Endometrium (tissue), 2 donors: ENCODE measurements at regions not wholly inside any gene's neighbourhood (a gene's known extent, or its start where the extent isn't known, plus 50 kb on each side); places are given as distances from the start of the nearest gene placed in this dataset.
"Not testable (repeated sequence)": the region's sequence is repeated elsewhere in the genome, so short reads cannot be mapped to it uniquely, and the experiment has no call there.

Experiments used
- FAIRE-seq: peaks from 2 replicates; lab custom pipeline; 2012; peaks lifted over from hg19 to GRCh38; lab: Jason Lieb, UNC
- donor health status: control.
- donor health status: control.

- FAIRE-seq: no peak
Observed at GRCh38 chr3:18236726-18237125, 188.4 kb downstream of the SATB1 start.

DNA sequence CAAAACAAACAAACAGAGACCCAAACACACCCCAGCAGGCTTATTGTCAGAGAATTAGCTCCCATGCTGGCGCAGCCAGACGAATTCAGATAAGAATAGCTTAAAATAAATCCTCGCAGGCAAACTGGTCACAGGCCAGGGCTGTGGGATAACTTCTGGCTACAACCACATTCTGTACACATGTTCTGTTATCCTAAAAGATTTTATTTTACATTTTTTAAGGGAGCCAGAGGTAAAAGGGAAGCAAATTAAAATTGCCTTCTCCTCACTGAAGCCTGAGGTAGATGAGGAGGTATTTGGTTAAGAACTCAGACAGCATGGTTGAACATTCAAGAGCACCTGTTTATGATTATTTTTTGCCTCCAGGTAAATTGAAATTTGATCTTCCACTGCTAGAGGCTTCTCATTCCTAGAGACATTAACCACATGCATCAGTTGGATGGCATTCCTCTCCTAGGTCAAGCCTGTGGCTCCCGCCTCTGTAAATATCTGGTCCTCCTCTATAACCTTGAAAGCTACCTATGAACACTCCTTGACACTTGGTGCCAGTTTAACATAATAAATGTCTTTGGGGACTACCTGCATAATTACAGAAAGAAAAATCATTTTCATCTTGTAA lies 190.3 kb downstream of the SATB1 start:
- FAIRE-seq: no peak

- no peak for FAIRE-seq
Observed at GRCh38 chr3:18233987-18234716, 191.0 kb downstream of the SATB1 start.

- no peak for FAIRE-seq
Observed at GRCh38 chr3:18232317-18232716, 192.8 kb downstream of the SATB1 start.

DNA sequence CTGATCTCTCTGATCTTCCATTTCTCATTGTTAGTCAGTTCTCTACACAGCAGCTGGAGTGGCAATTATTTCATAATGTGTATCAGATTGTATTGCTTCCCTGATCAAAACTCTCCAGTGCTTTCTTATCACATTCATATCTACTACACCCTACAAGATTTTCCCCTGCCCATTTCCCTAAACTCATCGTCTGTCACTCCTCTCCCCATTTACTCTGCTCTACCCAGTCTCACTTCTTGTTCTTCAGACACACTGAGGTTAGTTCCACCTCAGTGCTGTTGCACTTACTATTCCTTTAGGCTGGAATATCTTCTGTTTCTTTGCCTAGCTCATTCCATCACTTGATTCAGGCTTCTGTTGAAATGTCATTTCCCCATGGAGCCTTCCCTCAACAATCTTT lies 197.1 kb downstream of the SATB1 start:
- FAIRE-seq: no peak

- FAIRE-seq: no peak
Observed at GRCh38 chr3:18225709-18226108, 199.4 kb downstream of the SATB1 start.

DNA sequence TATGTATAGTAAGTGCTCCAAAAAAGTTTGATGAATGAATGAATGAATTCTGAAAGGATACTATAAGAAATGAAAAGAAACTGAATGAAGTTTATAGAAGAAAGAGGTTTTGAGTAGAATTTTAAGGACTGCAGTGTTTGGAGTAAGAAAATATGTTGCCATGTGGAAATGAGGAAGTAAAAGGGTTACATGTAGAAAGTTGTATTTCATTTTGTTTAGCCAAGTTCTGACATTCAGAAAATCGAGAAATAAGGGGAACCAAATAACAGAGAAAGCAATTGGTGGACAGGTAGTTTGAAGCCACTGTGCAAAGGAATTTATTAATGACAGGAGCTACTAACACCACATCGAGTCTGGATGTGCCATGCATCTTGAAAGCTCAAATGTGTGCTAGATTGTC lies 200.7 kb downstream of the SATB1 start:
- no peak for FAIRE-seq

DNA sequence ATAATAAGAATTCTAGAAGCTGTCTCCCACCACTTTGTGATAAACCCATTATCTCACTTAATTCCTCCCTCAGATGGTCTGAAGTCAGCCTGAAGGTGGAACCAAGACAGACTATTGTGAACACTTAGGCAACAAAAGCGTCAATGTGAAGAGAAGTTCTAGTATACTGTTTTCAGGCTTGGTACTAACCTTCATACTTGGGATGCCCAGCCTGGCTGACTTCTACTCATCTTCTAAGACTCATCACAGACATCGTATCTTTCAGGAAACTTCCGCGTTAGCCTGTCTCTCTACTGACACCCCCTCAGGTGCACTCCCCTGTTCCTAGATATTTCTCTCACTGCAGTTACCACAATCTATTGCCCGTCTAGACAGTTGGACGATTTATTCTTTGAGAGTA lies 201.2 kb downstream of the SATB1 start:
- FAIRE-seq: no peak

DNA sequence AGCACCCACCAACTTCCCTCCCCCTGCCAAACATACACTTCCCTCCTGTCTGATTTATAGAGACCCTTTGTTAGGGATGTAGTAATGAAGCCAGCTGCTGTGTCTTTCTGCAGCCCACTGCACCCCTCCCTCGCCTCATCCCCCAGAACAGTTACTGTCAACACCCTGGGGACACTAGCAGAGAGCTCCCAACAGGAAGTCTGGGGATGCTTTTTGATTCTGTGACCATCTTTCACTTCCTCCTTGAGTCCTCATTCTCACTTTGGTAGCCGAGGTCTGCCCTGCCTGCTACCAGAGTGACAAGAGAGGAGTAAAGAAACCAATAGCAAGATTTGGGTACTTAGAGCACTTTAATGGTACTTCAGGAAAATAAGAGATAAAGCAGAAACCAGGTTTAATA lies 201.6 kb downstream of the SATB1 start:
- no peak for FAIRE-seq

GRCh38 chr3:18222686-18223085 lies 202.5 kb downstream of the SATB1 start:
- no peak for FAIRE-seq

DNA sequence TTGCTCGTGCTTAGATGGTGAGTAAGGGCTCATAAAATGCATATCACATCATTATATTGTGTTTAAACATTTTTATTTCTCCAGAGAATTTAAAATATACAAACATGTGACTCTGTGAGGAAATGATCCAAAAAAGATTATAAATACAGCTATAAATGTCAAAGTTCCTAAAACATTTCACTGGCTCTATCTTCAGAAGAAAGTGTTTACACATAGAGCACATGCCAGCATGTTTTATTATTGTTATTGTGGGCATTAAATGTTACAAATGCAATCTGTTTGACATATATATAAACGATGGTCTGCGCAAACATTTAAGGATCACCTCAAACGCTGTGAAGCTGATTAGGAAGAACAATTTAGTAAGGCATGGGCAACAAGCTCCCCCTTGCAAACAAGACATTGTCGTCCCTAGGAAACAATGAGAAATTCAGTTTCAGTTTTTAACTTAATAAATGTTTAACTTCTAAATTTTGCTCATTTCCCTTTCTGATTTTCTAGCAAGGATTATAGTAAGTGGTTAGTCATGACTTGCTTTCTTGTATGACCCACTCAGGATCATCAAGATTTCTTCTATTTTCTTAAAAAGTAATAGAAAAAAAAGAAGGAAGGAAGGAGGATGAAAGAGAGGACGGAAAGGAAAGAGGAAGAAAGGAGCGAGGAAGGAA lies 207.5 kb downstream of the SATB1 start:
- no peak for FAIRE-seq

DNA sequence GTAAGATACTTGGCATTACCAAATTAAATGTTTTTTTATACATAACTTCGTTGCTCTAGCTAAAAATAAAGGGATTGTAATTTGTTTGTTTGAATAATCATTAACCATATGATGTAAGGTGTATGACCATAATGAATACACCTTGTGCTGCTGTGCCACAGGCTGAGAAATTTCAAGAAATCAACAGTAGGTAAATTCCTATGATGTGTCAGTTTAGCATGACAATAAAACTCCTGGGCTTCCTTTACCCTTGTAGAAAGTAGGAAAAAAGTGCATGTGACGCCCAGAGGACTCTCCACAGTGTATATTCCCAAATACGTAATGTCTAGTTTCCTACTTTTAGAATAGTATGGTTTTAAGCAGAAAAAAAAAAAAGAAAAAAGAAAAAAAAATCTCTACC lies 208.1 kb downstream of the SATB1 start:
- no peak for FAIRE-seq

DNA sequence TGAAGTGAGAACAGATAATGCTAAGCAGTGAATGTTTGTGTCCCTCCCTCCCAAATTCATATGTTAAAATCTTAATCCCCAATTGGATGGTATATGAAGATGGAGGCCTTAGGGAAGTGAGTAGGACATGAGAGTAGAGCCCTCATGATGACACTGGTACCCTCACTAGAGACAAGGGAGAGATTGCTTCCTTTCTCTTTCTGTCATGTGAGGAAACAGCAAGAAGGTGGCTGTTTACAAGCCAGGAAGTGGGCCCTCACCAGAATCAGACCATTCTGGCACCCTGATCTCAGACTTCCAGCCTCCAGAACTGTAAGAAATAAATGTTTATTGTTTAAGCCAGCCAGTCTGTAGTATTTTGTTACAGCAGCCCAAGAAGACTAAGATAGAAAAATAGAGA lies 209.5 kb downstream of the SATB1 start:
- FAIRE-seq: no peak

- FAIRE-seq: no peak
Observed at GRCh38 chr3:18211116-18211515, 214.0 kb downstream of the SATB1 start.

DNA sequence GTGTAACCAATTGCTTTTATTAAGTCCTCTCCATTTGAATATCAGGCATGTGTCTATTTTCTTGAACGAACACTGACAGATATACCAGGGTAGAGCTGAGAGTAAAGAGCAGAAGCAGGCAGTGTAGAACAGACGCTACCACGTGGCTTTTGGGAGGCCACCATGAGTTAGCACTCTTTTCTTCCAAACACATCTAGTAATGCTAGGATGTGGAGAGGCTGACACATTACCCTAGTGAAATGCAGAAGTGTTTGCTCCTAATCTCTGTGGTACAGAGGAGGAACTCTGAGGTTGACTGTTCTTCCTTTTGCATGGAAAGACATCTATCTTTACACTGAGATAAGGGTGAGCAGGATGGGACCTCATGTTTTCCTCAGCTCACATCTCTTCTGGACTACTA lies 216.3 kb downstream of the SATB1 start:
- FAIRE-seq: no peak

DNA sequence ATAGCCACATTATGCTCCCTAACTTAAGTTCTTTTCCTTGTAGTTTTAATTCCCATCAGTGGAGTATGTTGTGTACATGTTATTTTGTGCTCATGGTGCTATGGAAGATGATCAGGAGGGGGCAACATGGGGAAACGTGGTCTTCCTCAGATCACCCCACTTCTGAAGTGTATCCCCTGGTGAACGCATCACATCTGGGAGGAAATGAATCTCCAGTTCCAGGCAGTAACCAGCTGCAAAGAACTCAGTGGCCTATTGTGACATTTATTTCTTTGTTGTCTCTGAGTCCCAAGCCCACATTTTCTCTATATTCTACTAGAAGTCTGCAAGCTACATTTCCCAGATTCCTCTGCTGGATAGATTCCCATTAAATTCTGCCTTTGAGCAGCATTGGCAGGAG lies 217.0 kb downstream of the SATB1 start:
- FAIRE-seq: no peak

- FAIRE-seq: no peak
Observed at GRCh38 chr3:18207226-18207625, 217.9 kb downstream of the SATB1 start.

DNA sequence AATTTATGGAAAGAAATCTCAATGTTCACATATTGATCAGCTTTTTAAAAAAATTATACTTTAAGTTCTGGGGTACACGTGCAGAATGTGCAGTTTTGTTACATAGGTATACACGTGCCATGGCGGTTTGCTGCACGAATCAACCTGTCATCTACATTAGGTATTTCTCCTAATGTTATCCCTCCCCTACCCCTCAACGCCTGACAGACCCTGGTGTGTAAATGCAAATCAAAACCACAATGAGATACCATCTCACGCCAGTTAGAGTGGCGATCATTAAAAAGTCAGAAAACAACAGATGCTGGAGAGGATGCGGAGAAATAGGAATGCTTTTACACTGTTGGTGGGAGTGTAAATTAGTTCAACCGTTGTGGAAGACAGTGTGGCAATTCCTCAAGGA lies 219.4 kb downstream of the SATB1 start:
- FAIRE-seq: not testable (repeated sequence)

- no peak for FAIRE-seq
Observed at GRCh38 chr3:18201315-18201714, 223.8 kb downstream of the SATB1 start.

DNA sequence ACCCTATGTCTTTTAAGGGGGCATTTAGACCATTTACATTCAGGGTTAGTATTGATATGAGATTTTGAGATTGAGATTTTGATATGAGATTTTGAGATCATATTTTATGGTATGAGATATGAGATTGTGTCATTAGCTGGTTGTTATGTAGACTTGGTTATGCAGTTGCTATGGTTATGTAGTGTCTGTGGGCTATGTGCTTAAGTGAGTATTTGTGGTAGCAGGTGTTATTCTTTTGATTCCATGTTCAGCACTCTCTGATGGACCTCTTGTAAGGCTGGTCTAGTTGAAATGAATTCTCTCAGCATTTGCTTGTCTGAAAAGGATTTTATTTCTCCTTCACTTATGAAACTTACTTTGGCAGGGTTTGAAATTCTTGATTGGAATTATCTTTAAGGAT lies 225.4 kb downstream of the SATB1 start:
- no peak for FAIRE-seq

DNA sequence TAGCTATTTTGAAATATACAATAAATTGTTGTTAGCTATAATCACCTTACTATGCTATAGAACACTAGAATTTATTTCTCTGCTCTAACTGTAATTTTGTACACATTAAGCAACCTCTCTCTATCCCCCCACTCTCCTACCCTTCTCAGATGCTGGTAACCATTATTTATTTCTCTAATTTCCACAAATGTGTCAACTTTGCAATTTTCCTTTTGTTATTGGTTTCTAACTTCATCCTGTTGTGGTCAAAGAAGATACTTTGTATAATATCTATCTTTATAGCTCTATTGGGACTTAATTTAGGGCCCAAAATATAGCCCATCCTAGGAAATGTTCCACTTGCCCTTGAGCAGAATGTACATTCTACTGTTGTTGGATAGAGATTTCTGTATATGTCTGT lies 229.3 kb downstream of the SATB1 start:
- no peak for FAIRE-seq

DNA sequence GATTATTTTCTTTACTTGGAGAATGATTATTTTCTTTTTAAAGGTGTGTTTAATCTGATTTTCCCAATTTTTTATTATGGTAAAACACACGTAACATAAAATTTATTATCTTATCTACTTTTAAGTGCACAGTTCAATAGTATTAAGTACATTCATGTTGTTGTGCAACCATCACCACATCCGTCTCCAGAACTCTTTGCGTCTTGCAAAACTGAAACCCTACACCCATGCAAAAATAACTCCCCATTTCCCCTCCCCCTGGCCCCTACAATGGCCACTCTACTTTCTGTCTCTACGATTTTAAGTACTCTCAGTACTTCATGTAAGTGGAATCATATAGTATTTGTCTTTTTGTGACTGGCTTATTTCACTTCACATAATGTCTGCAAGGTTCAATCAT lies 230.7 kb downstream of the SATB1 start:
- FAIRE-seq: no peak

- no peak for FAIRE-seq
Observed at GRCh38 chr3:18190646-18191045, 234.5 kb downstream of the SATB1 start.
